ENCODE measurements at regions not wholly inside any gene's neighbourhood (a gene's known extent, or its start where the extent isn't known, plus 50 kb on each side); places are given as distances from the start of the nearest gene placed in this dataset.

GRCh38 chr2:47652061-47652690 lies 81.4 kb upstream of the KCNK12 start:
- TF ChIP-seq POLR2A (IDR thresholded peaks at IDR 0.05) (no peak), CTCF (IDR thresholded peaks at IDR 0.05) (no peak), EP300 (IDR thresholded peaks at IDR 0.05) (no peak)
